ENCODE measurements at regions not wholly inside any gene's neighbourhood (a gene's known extent, or its start where the extent isn't known, plus 50 kb on each side); places are given as distances from the start of the nearest gene placed in this dataset.

DNA sequence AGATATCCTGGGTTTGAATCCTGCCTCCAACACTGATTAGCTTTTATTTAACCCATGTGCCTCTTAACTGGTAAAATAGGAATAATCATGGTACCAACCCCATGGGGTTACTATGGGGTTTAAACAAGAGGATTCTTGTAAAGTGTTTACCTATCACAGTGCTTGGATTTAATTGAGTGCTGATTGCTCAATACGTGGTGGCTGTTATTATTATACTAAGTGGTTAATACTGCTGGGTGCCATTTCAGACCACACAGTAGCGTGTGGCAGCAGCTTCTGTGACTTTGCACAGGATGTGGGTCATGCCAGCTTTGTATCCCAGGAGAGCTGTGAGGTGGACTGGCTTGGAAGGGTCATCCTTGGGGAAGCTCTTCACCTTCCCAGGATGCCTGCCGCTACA is 177.2 kb downstream of the SEC23IP start:
- H3K36me3 ChIP-seq: no peaks in the 10 kb centered on the region
- in situ Hi-C loops (cut with MboI; ENCODE audit: low pct_ligation_motif_present in 1 of 4, low pct_unique_long_range_greater_than_20kb in 1 of 4, low sequenced_read_pairs in 3 of 4) (no loop called here), intact Hi-C loops (cut with DNase I; ENCODE audit: low total_unique reads) (no loop called here)
- no peak for DNase-seq
- H3K27ac ChIP-seq: no peak overlapping the region
- WGBS, 2 donors (ENCODE audit: low coverage in 1 of 2): 56 to 60% methylated on average over 1 to 3 of the region's 3 CpGs
- no peaks in the 10 kb centered on the region for H3K9me3 ChIP-seq
- peaks cover 3% of the 10 kb centered on the region for H3K27me3 ChIP-seq
- TF ChIP-seq EP300 (IDR thresholded peaks at IDR 0.05; ENCODE audit: low read depth): no peak
- no peak for TF ChIP-seq POLR2AphosphoS5 (IDR thresholded peaks at IDR 0.05)
- no peak for TF ChIP-seq POLR2A (IDR thresholded peaks at IDR 0.05)
- TF ChIP-seq, protein P1, sequence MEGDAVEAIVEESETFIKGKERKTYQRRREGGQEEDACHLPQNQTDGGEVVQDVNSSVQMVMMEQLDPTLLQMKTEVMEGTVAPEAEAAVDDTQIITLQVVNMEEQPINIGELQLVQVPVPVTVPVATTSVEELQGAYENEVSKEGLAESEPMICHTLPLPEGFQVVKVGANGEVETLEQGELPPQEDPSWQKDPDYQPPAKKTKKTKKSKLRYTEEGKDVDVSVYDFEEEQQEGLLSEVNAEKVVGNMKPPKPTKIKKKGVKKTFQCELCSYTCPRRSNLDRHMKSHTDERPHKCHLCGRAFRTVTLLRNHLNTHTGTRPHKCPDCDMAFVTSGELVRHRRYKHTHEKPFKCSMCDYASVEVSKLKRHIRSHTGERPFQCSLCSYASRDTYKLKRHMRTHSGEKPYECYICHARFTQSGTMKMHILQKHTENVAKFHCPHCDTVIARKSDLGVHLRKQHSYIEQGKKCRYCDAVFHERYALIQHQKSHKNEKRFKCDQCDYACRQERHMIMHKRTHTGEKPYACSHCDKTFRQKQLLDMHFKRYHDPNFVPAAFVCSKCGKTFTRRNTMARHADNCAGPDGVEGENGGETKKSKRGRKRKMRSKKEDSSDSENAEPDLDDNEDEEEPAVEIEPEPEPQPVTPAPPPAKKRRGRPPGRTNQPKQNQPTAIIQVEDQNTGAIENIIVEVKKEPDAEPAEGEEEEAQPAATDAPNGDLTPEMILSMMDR (IDR thresholded peaks at IDR 0.05): no peak
- H3K4me3 ChIP-seq: no peak overlapping the region
- no peaks in the 10 kb centered on the region for H3K4me1 ChIP-seq

DNA sequence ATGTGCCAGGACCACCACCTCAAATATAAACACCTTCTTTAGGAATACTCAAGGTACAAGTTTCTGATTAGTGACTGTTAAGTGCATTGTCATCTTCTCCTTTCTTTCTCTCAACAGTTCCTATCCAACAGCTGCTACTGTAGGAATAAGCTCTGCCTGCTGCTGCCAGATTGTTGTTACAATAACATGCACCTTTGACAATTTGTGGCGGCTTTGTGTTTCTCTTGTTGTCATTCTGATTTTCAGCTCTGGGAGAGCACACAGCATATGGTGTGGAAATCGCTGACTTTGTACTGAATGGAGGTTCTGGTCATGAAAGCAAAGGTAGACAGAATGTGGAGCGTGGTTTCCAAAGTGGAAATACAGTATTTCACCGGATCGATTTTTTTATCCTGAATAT is 182.8 kb downstream of the SEC23IP start:
- 81 to 84% methylated on average over 5 of the region's 5 CpGs for WGBS, 2 donors (ENCODE audit: low coverage in 1 of 2)
- Histone ChIP-seq H3K4me1 (no peaks in the 10 kb centered on the region), H3K27me3 (no peaks in the 10 kb centered on the region), H3K27ac (no peak overlapping the region), H3K36me3 (no peaks in the 10 kb centered on the region), H3K9me3 (no peaks in the 10 kb centered on the region), H3K4me3 (no peak overlapping the region)
- DNase-seq: no peak
- TF ChIP-seq POLR2A (IDR thresholded peaks at IDR 0.05) (no peak), POLR2AphosphoS5 (IDR thresholded peaks at IDR 0.05) (no peak), EP300 (IDR thresholded peaks at IDR 0.05; ENCODE audit: low read depth) (no peak)
- TF ChIP-seq, protein P1 (IDR thresholded peaks at IDR 0.05): no peak
- in situ Hi-C loops (cut with MboI; ENCODE audit: low pct_ligation_motif_present in 1 of 4, low pct_unique_long_range_greater_than_20kb in 1 of 4, low sequenced_read_pairs in 3 of 4) (no loop called here), intact Hi-C loops (cut with DNase I; ENCODE audit: low total_unique reads) (no loop called here)

DNA sequence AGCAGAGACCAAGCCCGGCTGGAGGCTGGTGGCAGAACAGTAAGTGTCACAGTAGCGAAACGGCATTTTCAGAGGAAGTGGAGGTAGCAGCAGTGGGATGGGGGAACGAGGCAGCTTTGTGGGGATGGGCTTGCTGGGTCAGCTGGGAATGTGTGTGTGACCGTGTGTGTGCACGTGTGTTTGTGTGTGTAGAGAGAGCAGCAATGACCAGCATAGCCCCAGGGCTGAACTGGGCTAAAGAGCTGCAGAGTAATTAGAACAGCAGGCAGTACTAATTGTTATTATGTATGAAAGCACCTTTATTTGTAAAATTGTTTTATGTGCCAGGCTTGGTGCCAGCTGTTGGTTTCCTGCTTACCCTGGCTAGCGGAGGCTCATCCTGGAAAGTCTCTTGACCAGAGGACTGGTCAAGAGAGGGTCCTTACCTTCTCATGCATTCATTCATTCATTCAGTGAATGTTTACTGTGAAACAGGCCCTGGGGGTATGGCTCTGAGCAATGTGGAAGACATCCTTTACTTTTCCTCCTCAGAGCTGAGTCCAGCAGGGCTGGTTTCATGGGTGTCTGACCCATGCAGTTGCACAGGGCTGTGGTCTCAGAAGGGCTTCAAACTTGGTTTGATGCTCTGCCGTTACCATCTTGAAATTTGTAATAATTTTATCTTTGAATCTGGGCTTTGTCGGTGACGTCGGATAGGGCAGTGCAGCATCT is 184.6 kb downstream of the SEC23IP start:
- H3K4me1 ChIP-seq: no peaks in the 10 kb centered on the region
- TF ChIP-seq EP300 (IDR thresholded peaks at IDR 0.05; ENCODE audit: low read depth): no peak
- TF ChIP-seq POLR2A (IDR thresholded peaks at IDR 0.05): no peak
- no peak for TF ChIP-seq POLR2AphosphoS5 (IDR thresholded peaks at IDR 0.05)
- TF ChIP-seq, protein P1 (IDR thresholded peaks at IDR 0.05): no peak
- no peak overlapping the region for H3K27ac ChIP-seq
- H3K36me3 ChIP-seq: no peaks in the 10 kb centered on the region
- H3K27me3 ChIP-seq: no peaks in the 10 kb centered on the region
- no peak overlapping the region for H3K4me3 ChIP-seq
- in situ Hi-C loops (cut with MboI; ENCODE audit: low pct_ligation_motif_present in 1 of 4, low pct_unique_long_range_greater_than_20kb in 1 of 4, low sequenced_read_pairs in 3 of 4): no loop called here
- H3K9me3 ChIP-seq: no peaks in the 10 kb centered on the region
- no peak for DNase-seq
- intact Hi-C loops (cut with DNase I; ENCODE audit: low total_unique reads): no loop called here
- WGBS, 2 donors (ENCODE audit: low coverage in 1 of 2): 61 to 72% methylated on average over 4 to 11 of the region's 11 CpGs

DNA sequence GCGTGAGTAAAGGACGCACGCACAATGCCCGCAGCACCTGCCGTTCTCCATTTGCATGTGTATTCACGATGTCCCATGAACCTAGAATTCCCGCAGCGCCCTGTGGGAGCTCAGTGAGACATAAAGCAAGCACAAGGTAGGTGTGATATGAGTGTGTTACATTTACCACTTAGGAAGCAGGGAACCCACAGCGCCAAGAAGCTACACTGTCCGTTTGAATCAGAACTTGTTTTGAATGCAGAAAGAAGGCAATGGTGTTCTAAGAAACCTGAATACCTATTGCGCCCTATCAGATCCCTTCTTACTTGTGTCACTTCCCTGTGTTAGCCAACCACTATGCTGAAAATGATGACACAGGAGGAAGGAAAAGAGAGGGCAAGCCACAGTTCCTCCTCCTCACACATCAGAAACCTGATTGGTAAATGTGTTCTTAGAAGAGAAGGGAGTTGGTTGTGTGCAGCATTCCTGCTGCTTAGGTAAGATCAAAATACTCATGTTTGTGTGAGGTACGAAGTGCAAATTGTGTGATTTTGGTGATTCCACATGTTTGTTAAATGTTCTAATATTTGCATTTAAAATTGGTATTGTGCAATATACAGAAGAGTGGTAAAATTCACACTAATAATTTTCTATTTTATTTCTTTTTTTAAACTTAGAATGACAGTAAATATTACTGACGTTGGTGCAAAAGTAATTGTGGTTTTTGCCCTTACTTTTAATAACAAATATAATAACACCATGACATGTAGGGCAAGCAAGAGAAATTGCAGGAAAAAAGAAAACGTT is 185.4 kb downstream of the SEC23IP start:
- in situ Hi-C loops (cut with MboI; ENCODE audit: low pct_ligation_motif_present in 1 of 4, low pct_unique_long_range_greater_than_20kb in 1 of 4, low sequenced_read_pairs in 3 of 4) (no loop called here), intact Hi-C loops (cut with DNase I; ENCODE audit: low total_unique reads) (no loop called here)
- Histone ChIP-seq H3K4me3 (no peak overlapping the region), H3K27me3 (no peaks in the 10 kb centered on the region), H3K27ac (no peak overlapping the region), H3K9me3 (no peaks in the 10 kb centered on the region), H3K4me1 (no peaks in the 10 kb centered on the region), H3K36me3 (no peaks in the 10 kb centered on the region)
- no peak for DNase-seq
- 60 to 61% methylated on average over 6 to 14 of the region's 14 CpGs for WGBS, 2 donors (ENCODE audit: low coverage in 1 of 2)
- TF ChIP-seq POLR2A (IDR thresholded peaks at IDR 0.05) (no peak), EP300 (IDR thresholded peaks at IDR 0.05; ENCODE audit: low read depth) (no peak), POLR2AphosphoS5 (IDR thresholded peaks at IDR 0.05) (no peak)
- TF ChIP-seq, protein P1 (IDR thresholded peaks at IDR 0.05): no peak
